Osteoblast (primary cell): ENCODE measurements at regions not wholly inside any gene's neighbourhood (a gene's known extent, or its start where the extent isn't known, plus 50 kb on each side); places are given as distances from the start of the nearest gene placed in this dataset.

ENCODE experiments used
- DNase-seq: peaks from one replicate; pipeline ENCODE4 v3.0.0; 2011; ENCODE audit warnings: low spot score, mixed read lengths; ENCODE audit not compliant: insufficient read length; ENCODE audit errors: missing footprints
- H2AFZ ChIP-seq: 2 replicates; pipeline ENCODE4 v1.6.0; 2011; ENCODE audit warnings: mild to moderate bottlenecking, low read length
- H3K27ac ChIP-seq: 2 replicates; pipeline ENCODE4 v1.5.1; 2011; ENCODE audit warnings: mild to moderate bottlenecking, low read depth, low read length, moderate library complexity
- H3K27me3 ChIP-seq: 2 replicates; pipeline ENCODE4 v1.6.0; 2012; ENCODE audit warnings: mild to moderate bottlenecking, control low read depth, inconsistent platforms, low read length, moderate library complexity; ENCODE audit not compliant: insufficient read depth
- H3K36me3 ChIP-seq: 2 replicates; pipeline ENCODE4 v1.5.1; 2011; ENCODE audit warnings: mild to moderate bottlenecking, low read length, control low read depth, moderate library complexity; ENCODE audit not compliant: insufficient read depth
- H3K4me1 ChIP-seq: 2 replicates; pipeline ENCODE4 v1.5.1; 2011; ENCODE audit warnings: mild to moderate bottlenecking, low read length, control low read depth, moderate library complexity; ENCODE audit not compliant: insufficient read depth
- H3K4me2 ChIP-seq: 2 replicates; pipeline ENCODE4 v1.6.0; 2011; ENCODE audit warnings: mild to moderate bottlenecking, low read length; ENCODE audit not compliant: insufficient read depth
- H3K4me3 ChIP-seq: fragments of 200-600 bp; sonication (generic); 3 replicates; pipeline ENCODE4 v1.5.1; 2012; ENCODE audit warnings: mild to moderate bottlenecking, low read length, inconsistent platforms; ENCODE audit not compliant: insufficient read depth
- H3K79me2 ChIP-seq: 2 replicates; pipeline ENCODE4 v1.6.0; 2012; ENCODE audit warnings: mild to moderate bottlenecking, low read length, control low read depth, inconsistent platforms; ENCODE audit not compliant: insufficient read depth
- H3K9me3 ChIP-seq: 2 replicates; pipeline ENCODE4 v1.5.1; 2011; ENCODE audit warnings: low read depth, low read length, control low read depth
- H4K20me1 ChIP-seq: 2 replicates; pipeline ENCODE4 v1.6.0; 2012; ENCODE audit warnings: mild to moderate bottlenecking, low read length, control low read depth; ENCODE audit not compliant: insufficient read depth
- CTCF ChIP-seq: IDR thresholded peaks from 2 replicates; pipeline ENCODE4 v1.5.1; 2011; ENCODE audit warnings: mild to moderate bottlenecking, low read depth, low read length, moderate library complexity; ENCODE audit errors: extremely low read depth

DNA sequence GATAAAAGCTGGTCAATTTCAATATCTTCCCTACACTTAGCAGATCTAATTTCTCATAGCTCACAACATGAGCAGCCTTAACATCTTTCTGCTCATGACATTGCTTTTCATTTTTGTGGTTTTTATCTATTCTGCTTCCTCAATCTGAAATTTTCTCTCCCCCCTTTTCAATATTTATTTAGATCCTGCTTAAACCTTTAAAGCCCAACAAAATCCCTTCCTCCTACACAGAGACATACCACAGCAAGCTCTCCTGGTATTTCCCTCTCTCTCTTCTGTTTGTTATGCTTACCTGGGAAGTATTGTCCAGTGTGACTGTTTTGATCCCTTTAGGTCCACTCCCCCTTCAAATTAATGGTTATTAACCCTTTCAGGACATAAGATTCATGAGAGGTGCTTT, 582.5 kb downstream of the RFPL4B start:
- TF ChIP-seq CTCF = no peak
- no peak for DNase-seq

GRCh38 chr6:112931832-112932231, 584.7 kb downstream of the RFPL4B start:
- H3K4me2 ChIP-seq = peak overlapping the region; percentile 32
- peaks cover 26% of the 10 kb centered on the region for H3K4me1 ChIP-seq
- peak overlapping the region; percentile 21 for H3K27ac ChIP-seq
- peak; percentile 58 for DNase-seq
- H3K27me3 ChIP-seq = no peaks in the 10 kb centered on the region
- H3K4me3 ChIP-seq = no peak overlapping the region
- no peak for TF ChIP-seq CTCF
- H2AFZ ChIP-seq = no peak overlapping the region
- H3K9me3 ChIP-seq = no peaks in the 10 kb centered on the region
- no peaks in the 10 kb centered on the region for H3K79me2 ChIP-seq
- no peaks in the 10 kb centered on the region for H3K36me3 ChIP-seq
- H4K20me1 ChIP-seq = no peaks in the 10 kb centered on the region

More for the DNA sequence above, 582.5 kb downstream of the RFPL4B start:
- no peaks in the 10 kb centered on the region for H3K27me3 ChIP-seq
- no peaks in the 10 kb centered on the region for H4K20me1 ChIP-seq
- no peak overlapping the region for H3K4me3 ChIP-seq
- H3K4me2 ChIP-seq = no peak overlapping the region
- H3K36me3 ChIP-seq = no peaks in the 10 kb centered on the region
- H3K4me1 ChIP-seq = peaks cover 22% of the 10 kb centered on the region
- H3K9me3 ChIP-seq = no peaks in the 10 kb centered on the region
- H3K79me2 ChIP-seq = no peaks in the 10 kb centered on the region
- no peak overlapping the region for H3K27ac ChIP-seq
- H2AFZ ChIP-seq = no peak overlapping the region

GRCh38 chr6:112933947-112934346, 586.8 kb downstream of the RFPL4B start:
- Histone ChIP-seq H3K27ac (no peak overlapping the region), H3K79me2 (no peaks in the 10 kb centered on the region), H4K20me1 (no peaks in the 10 kb centered on the region), H3K9me3 (no peaks in the 10 kb centered on the region), H2AFZ (no peak overlapping the region), H3K4me1 (peaks cover 26% of the 10 kb centered on the region), H3K27me3 (no peaks in the 10 kb centered on the region), H3K36me3 (no peaks in the 10 kb centered on the region), H3K4me3 (no peak overlapping the region), H3K4me2 (no peak overlapping the region)
- TF ChIP-seq CTCF = no peak
- DNase-seq = no peak

DNA sequence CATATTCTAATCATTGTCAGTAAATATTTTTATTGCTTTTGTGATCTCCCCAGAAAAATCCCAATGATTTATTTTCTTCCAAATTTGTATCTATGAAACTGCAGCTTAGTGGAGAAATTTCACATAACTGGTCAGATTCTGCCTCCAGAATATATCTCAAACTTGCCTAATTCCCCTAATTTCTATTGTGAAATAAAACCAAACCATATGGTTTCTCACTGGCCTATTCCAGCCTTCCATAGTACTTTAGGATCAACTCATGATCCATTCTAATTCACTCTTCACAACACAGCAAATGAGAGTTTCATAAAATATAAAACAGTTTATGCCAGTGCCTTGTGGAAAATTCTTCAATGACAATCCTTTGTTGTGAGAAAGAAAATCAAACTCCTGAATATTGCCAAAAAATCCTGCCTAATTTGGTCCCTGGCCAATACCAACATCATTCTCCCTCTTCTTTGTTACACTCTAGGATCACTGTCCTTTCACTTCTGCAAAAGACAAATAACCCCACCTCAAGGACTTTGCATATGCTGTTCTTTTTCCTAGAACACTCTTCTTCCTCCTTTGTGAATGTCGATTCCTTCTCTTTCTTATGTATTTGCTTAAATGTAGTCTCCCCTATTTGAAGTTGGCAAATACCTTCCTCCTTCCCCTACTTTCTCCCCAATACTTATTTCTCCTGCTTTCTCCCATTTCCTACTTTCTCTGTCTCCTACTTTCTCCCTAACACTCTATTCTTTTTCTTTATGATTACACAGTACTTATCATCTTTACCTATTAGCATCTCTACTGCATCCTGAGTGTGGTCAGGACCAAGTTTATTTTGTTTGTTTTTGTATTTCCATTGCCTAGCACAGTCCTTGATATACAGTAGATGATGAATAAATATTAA, 587.5 kb downstream of the RFPL4B start:
- Histone ChIP-seq H3K36me3 (no peaks in the 10 kb centered on the region), H3K27ac (no peak overlapping the region), H3K4me2 (no peak overlapping the region), H3K27me3 (no peaks in the 10 kb centered on the region), H3K9me3 (no peaks in the 10 kb centered on the region), H3K79me2 (no peaks in the 10 kb centered on the region), H2AFZ (no peak overlapping the region), H3K4me3 (no peak overlapping the region), H3K4me1 (peaks cover 25% of the 10 kb centered on the region), H4K20me1 (no peaks in the 10 kb centered on the region)
- peak; percentile 51 for DNase-seq
- no peak for TF ChIP-seq CTCF
